ENCODE measurements at regions not wholly inside any gene's neighbourhood (a gene's known extent, or its start where the extent isn't known, plus 50 kb on each side); places are given as distances from the start of the nearest gene placed in this dataset.

GRCh38 chr4:63632858-63633257, 776.4 kb downstream of the TECRL start:
- no peak for TF ChIP-seq CTCF (conservative IDR thresholded peaks at IDR 0.05; ENCODE audit: low read length)
- no peak for TF ChIP-seq EZH2phosphoT487 (IDR thresholded peaks at IDR 0.05; ENCODE audit: borderline replicate concordance, low read depth, low read length)

Measured in OCI-LY7 (cell line).